HepG2 (cell line): ENCODE measurements at regions not wholly inside any gene's neighbourhood (a gene's known extent, or its start where the extent isn't known, plus 50 kb on each side); places are given as distances from the start of the nearest gene placed in this dataset.

ENCODE experiments used
- NCOA2 ChIP-seq: sonication (generic); formaldehyde crosslinking; IDR thresholded peaks from 2 replicates; pipeline ENCODE4 v1.8.0; 2022; ENCODE audit warnings: inconsistent platforms
- ZNF562 ChIP-seq: sonication (generic); formaldehyde crosslinking; IDR thresholded peaks from 2 replicates; pipeline ENCODE4 v1.8.0; 2022; ENCODE audit warnings: missing genetic modification reagents, borderline replicate concordance
- TF ChIP-seq, protein P1 (sequence below): sonication (generic); formaldehyde crosslinking; IDR thresholded peaks from 2 replicates; pipeline ENCODE4 v1.8.1; 2022; ENCODE audit warnings: low read depth, mild to moderate bottlenecking, missing genetic modification reagents
- TF ChIP-seq, protein P2 (sequence below): sonication (generic); formaldehyde crosslinking; IDR thresholded peaks from 2 replicates; pipeline ENCODE4 v1.5.1; 2020; ENCODE audit warnings: mild to moderate bottlenecking, missing genetic modification reagents, moderate library complexity
- TF ChIP-seq, protein P3 (sequence below): sonication (generic); formaldehyde crosslinking; conservative IDR thresholded peaks from 2 replicates; pipeline ENCODE4 v1.4.0; 2020; ENCODE audit warnings: missing genetic modification reagents
- TF ChIP-seq, protein P4 (sequence below): sonication (generic); formaldehyde crosslinking; IDR thresholded peaks from 2 replicates; pipeline ENCODE4 v1.5.0; 2020; ENCODE audit warnings: missing genetic modification reagents

DNA sequence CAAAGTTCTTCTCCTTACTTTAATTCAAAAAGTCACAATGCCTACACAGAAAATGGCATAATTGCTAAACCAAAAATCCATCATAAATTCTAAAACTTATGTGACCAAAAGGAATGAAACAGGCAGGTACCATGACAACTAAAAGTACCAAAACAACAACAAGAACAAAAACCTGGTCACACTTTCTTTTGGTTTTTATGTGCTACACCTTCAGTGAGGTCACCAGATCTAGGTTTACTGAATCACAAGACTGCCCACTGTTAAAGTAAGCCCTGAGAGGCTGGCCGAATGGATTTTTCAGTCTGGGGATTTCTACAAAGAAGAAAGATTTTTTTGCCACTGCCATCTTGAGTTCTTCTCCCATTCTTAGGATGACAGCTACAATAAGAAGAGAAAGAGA lies 583.0 kb upstream of the PKN2 start (continued):
- TF ChIP-seq, protein P1, sequence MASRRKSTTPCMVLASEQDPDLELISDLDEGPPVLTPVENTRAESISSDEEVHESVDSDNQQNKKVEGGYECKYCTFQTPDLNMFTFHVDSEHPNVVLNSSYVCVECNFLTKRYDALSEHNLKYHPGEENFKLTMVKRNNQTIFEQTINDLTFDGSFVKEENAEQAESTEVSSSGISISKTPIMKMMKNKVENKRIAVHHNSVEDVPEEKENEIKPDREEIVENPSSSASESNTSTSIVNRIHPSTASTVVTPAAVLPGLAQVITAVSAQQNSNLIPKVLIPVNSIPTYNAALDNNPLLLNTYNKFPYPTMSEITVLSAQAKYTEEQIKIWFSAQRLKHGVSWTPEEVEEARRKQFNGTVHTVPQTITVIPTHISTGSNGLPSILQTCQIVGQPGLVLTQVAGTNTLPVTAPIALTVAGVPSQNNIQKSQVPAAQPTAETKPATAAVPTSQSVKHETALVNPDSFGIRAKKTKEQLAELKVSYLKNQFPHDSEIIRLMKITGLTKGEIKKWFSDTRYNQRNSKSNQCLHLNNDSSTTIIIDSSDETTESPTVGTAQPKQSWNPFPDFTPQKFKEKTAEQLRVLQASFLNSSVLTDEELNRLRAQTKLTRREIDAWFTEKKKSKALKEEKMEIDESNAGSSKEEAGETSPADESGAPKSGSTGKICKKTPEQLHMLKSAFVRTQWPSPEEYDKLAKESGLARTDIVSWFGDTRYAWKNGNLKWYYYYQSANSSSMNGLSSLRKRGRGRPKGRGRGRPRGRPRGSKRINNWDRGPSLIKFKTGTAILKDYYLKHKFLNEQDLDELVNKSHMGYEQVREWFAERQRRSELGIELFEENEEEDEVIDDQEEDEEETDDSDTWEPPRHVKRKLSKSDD (CRISPR knock-in tag) = no peak
- TF ChIP-seq NCOA2 (CRISPR knock-in tag) (no peak), ZNF562 (CRISPR knock-in tag) (no peak)
- TF ChIP-seq, protein P2, sequence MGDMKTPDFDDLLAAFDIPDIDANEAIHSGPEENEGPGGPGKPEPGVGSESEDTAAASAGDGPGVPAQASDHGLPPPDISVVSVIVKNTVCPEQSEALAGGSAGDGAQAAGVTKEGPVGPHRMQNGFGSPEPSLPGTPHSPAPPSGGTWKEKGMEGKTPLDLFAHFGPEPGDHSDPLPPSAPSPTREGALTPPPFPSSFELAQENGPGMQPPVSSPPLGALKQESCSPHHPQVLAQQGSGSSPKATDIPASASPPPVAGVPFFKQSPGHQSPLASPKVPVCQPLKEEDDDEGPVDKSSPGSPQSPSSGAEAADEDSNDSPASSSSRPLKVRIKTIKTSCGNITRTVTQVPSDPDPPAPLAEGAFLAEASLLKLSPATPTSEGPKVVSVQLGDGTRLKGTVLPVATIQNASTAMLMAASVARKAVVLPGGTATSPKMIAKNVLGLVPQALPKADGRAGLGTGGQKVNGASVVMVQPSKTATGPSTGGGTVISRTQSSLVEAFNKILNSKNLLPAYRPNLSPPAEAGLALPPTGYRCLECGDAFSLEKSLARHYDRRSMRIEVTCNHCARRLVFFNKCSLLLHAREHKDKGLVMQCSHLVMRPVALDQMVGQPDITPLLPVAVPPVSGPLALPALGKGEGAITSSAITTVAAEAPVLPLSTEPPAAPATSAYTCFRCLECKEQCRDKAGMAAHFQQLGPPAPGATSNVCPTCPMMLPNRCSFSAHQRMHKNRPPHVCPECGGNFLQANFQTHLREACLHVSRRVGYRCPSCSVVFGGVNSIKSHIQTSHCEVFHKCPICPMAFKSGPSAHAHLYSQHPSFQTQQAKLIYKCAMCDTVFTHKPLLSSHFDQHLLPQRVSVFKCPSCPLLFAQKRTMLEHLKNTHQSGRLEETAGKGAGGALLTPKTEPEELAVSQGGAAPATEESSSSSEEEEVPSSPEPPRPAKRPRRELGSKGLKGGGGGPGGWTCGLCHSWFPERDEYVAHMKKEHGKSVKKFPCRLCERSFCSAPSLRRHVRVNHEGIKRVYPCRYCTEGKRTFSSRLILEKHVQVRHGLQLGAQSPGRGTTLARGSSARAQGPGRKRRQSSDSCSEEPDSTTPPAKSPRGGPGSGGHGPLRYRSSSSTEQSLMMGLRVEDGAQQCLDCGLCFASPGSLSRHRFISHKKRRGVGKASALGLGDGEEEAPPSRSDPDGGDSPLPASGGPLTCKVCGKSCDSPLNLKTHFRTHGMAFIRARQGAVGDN = no peak
- TF ChIP-seq, protein P3, sequence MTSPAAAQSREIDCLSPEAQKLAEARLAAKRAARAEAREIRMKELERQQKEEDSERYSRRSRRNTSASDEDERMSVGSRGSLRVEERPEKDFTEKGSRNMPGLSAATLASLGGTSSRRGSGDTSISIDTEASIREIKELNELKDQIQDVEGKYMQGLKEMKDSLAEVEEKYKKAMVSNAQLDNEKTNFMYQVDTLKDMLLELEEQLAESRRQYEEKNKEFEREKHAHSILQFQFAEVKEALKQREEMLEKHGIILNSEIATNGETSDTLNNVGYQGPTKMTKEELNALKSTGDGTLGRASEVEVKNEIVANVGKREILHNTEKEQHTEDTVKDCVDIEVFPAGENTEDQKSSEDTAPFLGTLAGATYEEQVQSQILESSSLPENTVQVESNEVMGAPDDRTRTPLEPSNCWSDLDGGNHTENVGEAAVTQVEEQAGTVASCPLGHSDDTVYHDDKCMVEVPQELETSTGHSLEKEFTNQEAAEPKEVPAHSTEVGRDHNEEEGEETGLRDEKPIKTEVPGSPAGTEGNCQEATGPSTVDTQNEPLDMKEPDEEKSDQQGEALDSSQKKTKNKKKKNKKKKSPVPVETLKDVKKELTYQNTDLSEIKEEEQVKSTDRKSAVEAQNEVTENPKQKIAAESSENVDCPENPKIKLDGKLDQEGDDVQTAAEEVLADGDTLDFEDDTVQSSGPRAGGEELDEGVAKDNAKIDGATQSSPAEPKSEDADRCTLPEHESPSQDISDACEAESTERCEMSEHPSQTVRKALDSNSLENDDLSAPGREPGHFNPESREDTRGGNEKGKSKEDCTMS (CRISPR knock-in tag) = no peak
- TF ChIP-seq, protein P4, sequence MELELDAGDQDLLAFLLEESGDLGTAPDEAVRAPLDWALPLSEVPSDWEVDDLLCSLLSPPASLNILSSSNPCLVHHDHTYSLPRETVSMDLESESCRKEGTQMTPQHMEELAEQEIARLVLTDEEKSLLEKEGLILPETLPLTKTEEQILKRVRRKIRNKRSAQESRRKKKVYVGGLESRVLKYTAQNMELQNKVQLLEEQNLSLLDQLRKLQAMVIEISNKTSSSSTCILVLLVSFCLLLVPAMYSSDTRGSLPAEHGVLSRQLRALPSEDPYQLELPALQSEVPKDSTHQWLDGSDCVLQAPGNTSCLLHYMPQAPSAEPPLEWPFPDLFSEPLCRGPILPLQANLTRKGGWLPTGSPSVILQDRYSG = no peak
